Stimulated activated CD4-positive, alpha-beta T cell treated with anti-CD3 and anti-CD28 coated beads, Interleukin-4, amount 100 ng/mL, for 1 hour (primary cell): ENCODE measurements at regions not wholly inside any gene's neighbourhood (a gene's known extent, or its start where the extent isn't known, plus 50 kb on each side); places are given as distances from the start of the nearest gene placed in this dataset.

Experiments
- DNase-seq: peaks from one replicate; pipeline ENCODE4 v3.0.0-alpha.2; 2020

GRCh38 chr12:94707892-94708291 is 57.5 kb upstream of the TMCC3 start:
- no peak for DNase-seq

DNA sequence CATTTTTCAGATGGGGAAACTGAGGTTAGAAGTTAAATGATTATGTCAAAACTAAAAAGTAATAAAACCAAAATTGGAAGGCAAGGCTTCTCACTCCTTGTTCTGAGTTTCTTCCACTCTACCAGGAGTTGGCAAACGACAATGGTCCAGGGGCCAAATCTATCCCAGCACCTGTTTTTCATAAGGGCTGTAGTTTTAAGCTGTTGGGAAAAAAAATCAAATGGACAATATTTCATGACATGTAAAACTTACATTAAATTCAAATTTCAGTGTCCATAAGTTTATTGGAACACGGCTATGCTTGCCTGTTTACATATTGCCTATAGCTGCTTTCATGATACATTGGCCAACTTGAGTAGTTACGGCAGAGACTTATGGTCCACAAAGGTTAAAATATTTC is 56.7 kb upstream of the TMCC3 start:
- DNase-seq: no peak

DNA sequence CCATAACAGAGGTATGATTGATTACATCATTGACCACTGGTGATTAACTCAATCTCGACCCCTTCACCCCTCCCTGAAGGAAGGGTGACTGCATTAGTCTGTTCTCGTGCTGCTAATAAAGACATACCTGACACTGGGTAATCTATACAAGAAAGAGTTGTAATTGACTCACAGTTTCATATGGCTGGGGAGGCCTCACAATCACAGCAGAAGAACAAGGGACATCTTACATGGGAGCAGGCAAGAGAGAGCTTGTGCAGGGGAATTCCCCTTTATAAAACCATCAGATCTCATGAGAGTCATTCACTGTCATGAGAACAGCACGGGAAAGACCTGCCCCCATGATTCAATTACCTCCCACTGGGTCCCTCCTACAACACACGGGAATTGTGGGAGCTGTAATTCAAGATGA is 55.9 kb upstream of the TMCC3 start:
- no peak for DNase-seq

- DNase-seq: no peak
Observed at GRCh38 chr12:94705676-94706075, 55.3 kb upstream of the TMCC3 start.

DNA sequence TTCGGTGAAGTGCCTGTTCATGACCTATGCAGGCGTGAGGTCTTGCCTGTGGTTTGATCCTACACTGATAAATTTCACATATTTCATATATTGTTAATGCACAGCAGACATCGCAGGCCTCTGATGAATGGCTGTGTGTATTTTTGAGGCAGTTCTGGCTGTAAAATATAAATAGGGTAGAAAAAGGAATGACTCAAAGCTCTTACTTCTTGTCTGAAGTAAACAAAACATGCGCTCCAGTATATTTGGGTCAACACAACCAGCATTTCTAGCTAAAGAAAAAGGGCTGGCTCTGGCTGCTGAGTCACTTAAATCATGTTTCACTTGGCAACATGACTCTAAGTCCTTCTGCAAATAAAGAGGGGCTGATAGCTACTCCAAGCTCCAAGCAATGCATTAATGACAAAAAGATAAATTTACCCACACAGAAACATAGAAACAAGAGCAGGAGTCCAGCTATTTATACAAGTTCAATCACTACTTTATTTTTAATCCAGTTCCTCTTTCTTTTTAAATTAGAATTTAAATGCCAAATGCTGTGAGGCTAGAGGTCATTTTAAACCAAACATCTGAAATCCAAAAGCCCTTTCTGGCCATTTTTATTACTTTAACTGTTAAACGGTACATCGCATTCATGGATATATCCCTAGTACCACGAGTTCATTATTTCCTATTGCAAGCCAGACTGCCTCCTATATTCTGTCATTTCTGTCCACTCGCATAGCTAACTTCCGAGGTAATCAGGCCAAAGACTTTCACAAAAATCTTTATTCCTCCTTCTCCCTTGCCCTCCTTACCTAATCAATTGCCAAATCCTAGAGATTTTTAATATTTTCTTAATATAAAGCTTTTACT is 54.3 kb upstream of the TMCC3 start:
- DNase-seq: no peak

DNA sequence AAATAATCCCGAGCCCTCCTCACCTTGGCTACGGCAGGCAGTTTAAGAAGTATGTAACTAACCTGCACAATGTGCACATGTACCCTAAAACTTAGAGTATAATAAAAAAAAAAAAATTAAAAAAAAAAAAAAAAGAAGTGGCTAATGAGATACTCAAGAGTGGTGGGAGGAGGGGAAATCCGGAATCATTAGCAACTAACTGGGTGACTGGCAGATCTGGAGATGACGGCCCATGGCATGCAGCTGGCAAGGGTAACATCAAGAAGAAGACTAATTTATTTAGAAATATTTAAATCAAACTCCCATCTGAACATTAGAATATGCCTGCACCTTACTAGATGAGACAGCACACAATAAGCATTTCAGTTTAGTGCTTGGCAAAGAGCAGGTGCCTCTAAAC is 52.3 kb upstream of the TMCC3 start:
- DNase-seq: no peak

DNA sequence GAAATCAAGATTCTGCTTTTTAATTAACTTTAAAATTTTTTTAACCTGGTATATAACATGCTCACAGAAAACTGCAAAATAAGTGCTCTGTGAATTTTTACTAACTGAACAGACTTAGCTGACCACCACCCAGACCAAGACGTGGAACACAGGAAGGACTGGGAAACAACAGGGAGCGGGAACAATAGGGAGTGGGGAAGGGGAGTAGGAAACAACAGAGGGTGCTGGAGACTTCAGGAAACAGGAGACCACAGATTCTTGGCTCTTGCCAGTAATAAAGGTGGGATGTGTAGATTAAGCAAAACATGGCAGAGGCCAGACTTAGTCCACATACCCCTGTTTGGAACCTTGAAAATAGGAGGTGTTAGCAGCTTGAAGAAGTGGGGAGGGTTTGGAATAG is 51.4 kb upstream of the TMCC3 start:
- DNase-seq: no peak

DNA sequence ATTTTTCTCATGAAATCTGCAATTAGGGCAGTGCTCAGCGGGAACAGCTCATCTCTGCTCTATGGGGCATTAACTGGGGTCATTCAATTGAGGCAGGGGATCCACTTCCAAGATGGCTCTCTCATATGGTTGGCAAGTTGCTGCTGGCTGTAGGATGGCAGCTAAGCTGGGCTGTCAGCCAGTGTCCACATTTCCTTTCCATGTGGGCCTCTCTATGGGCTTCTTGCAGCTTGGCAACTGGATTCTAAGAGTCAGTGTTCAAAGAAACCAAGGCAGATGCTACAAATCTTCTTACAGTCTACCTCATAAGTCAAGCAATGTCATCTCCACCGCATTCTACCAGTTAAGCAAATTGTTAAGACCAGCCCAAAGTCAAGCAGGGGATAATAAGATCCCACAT is 50.3 kb upstream of the TMCC3 start:
- no peak for DNase-seq
